Activated B cell treated with CpG ODN at 0.5 μM for 24 hours (primary cell): ENCODE measurements at regions not wholly inside any gene's neighbourhood (a gene's known extent, or its start where the extent isn't known, plus 50 kb on each side); places are given as distances from the start of the nearest gene placed in this dataset.

Source experiments
- ATAC-seq: fragments of 200-7000 bp; cut with Tn5 transposase; one replicate; pipeline ENCODE4 v1.10.0; 2021; ENCODE audit warnings: low read depth, mild to moderate bottlenecking, moderate library complexity
- CTCF ChIA-PET: fragments of 350-600 bp; sonication (Branson Sonifier 250); formaldehyde crosslinking; loops from one replicate; lab custom pipeline; 2021; ENCODE audit warnings: antibody characterized with exemption; lab: Charles Lee
- POLR2A ChIA-PET: fragments of 350-600 bp; sonication (Branson Sonifier 250); formaldehyde crosslinking; loops from one replicate; lab custom pipeline; 2021; ENCODE audit warnings: antibody characterized with exemption; lab: Charles Lee
- DNase-seq: peaks from one replicate; pipeline ENCODE4 v3.0.0; 2022
- H3K27ac Mint-ChIP-seq: one replicate; pipeline ENCODE4 v1.8.0; 2020; ENCODE audit warnings: mixed read lengths
- H3K27me3 Mint-ChIP-seq: one replicate; pipeline ENCODE4 v1.8.0; 2021; ENCODE audit warnings: mixed read lengths
- H3K36me3 Mint-ChIP-seq: one replicate; pipeline ENCODE4 v1.8.0; 2021; ENCODE audit warnings: low read depth, mixed read lengths
- H3K4me1 Mint-ChIP-seq: one replicate; pipeline ENCODE4 v1.8.0; 2021; ENCODE audit warnings: mixed read lengths
- H3K4me3 Mint-ChIP-seq: one replicate; pipeline ENCODE4 v1.8.0; 2020; ENCODE audit warnings: mild to moderate bottlenecking, mixed read lengths
- H3K9me3 Mint-ChIP-seq: one replicate; pipeline ENCODE4 v1.8.0; 2020; ENCODE audit warnings: mixed read lengths
- CTCF ChIP-seq: fragments of 200-600 bp; IDR thresholded peaks from one replicate; pipeline ENCODE4 v1.8.0; 2022; ENCODE audit warnings: antibody characterized with exemption, mild to moderate bottlenecking
- intact Hi-C: fragments of 100-400 bp; cut with micrococcal nuclease; formaldehyde crosslinking; loops from one replicate; pipeline ENCODE4 v1.15.1; 2024

GRCh38 chr3:67077656-67078055, 79.5 kb downstream of the KBTBD8 start:
- ChIA-PET CTCF (no interaction called here), POLR2A (no interaction called here)
- TF ChIP-seq CTCF: no peak
- no peaks in the 10 kb centered on the region for H3K9me3 Mint-ChIP-seq
- no peaks in the 10 kb centered on the region for H3K27me3 Mint-ChIP-seq
- DNase-seq (no peak), ATAC-seq (no peak)
- H3K4me1 Mint-ChIP-seq: peaks cover 17% of the 10 kb centered on the region
- no peak overlapping the region for H3K4me3 Mint-ChIP-seq
- no peak overlapping the region for H3K27ac Mint-ChIP-seq
- intact Hi-C loops: loop anchor here (2.0 kb wide), 1 partner anchor 17 kb away; no protein-coding TSS in a partner anchor
- H3K36me3 Mint-ChIP-seq: peaks cover 2% of the 10 kb centered on the region

- H3K4me3 Mint-ChIP-seq: no peak overlapping the region
- peaks cover 14% of the 10 kb centered on the region for H3K36me3 Mint-ChIP-seq
- peaks cover 15% of the 10 kb centered on the region for H3K4me1 Mint-ChIP-seq
- no peak for TF ChIP-seq CTCF
- no peaks in the 10 kb centered on the region for H3K27me3 Mint-ChIP-seq
- CTCF ChIA-PET: interaction anchor here (0.7 to 1.6 kb wide), 3 partner anchors 32 to 111 kb away, joined by 4 to 5 read pairs (median 4); no protein-coding TSS in a partner anchor
- intact Hi-C loops: no loop called here
- ATAC-seq (no peak), DNase-seq (no peak)
- peaks cover 26% of the 10 kb centered on the region for H3K9me3 Mint-ChIP-seq
- H3K27ac Mint-ChIP-seq: no peak overlapping the region
- POLR2A ChIA-PET: interaction anchor here (1.7 kb wide), 1 partner anchor 35 kb away, joined by 13 read pairs; no protein-coding TSS in a partner anchor
Observed at GRCh38 chr3:67082533-67083024, 84.5 kb downstream of the KBTBD8 start.

- Mint-ChIP-seq H3K36me3 (peaks cover 14% of the 10 kb centered on the region), H3K9me3 (peaks cover 32% of the 10 kb centered on the region), H3K27ac (no peak overlapping the region), H3K4me3 (peak overlapping the region; percentile 57), H3K27me3 (no peaks in the 10 kb centered on the region), H3K4me1 (peaks cover 15% of the 10 kb centered on the region)
- DNase-seq (no peak), ATAC-seq (peak; percentile 73)
- TF ChIP-seq CTCF: no peak
- ChIA-PET CTCF (interaction anchor here (0.7 to 1.6 kb wide), 4 partner anchors 31 to 111 kb away, joined by 3 to 5 read pairs (median 4); no protein-coding TSS in a partner anchor), POLR2A (interaction anchor here (1.7 kb wide), 1 partner anchor 35 kb away, joined by 13 read pairs; no protein-coding TSS in a partner anchor)
- intact Hi-C loops: no loop called here
Observed at GRCh38 chr3:67083277-67083676, 85.2 kb downstream of the KBTBD8 start.

- TF ChIP-seq CTCF: no peak
- no peaks in the 10 kb centered on the region for H3K27me3 Mint-ChIP-seq
- peaks cover 13% of the 10 kb centered on the region for H3K4me1 Mint-ChIP-seq
- H3K9me3 Mint-ChIP-seq: peaks cover 35% of the 10 kb centered on the region
- DNase-seq: no peak
- ATAC-seq: no peak
- ChIA-PET CTCF (no interaction called here), POLR2A (no interaction called here)
- intact Hi-C loops: no loop called here
- H3K27ac Mint-ChIP-seq: no peak overlapping the region
- H3K36me3 Mint-ChIP-seq: peaks cover 14% of the 10 kb centered on the region
- H3K4me3 Mint-ChIP-seq: no peak overlapping the region
Observed at GRCh38 chr3:67087788-67088187, 89.7 kb downstream of the KBTBD8 start.

- no peak overlapping the region for H3K27ac Mint-ChIP-seq
- ChIA-PET POLR2A (no interaction called here), CTCF (no interaction called here)
- no peaks in the 10 kb centered on the region for H3K4me1 Mint-ChIP-seq
- no peak overlapping the region for H3K4me3 Mint-ChIP-seq
- ATAC-seq (no peak), DNase-seq (no peak)
- peaks cover 24% of the 10 kb centered on the region for H3K9me3 Mint-ChIP-seq
- peaks cover 6% of the 10 kb centered on the region for H3K36me3 Mint-ChIP-seq
- no peak for TF ChIP-seq CTCF
- H3K27me3 Mint-ChIP-seq: no peaks in the 10 kb centered on the region
- intact Hi-C loops: no loop called here
Observed at GRCh38 chr3:67090474-67090873, 92.4 kb downstream of the KBTBD8 start.
